ENCODE measurements at regions not wholly inside any gene's neighbourhood (a gene's known extent, or its start where the extent isn't known, plus 50 kb on each side); places are given as distances from the start of the nearest gene placed in this dataset.

GRCh38 chr2:11980809-11981208 lies 234.4 kb downstream of the LPIN1 start:
- H4K20me1 ChIP-seq (ENCODE audit: control insufficient read depth, insufficient read depth, low read depth, low read length): no peaks in the 10 kb centered on the region

GRCh38 chr2:11983401-11983800 lies 237.0 kb downstream of the LPIN1 start:
- Histone ChIP-seq H4K20me1 (ENCODE audit: control insufficient read depth, insufficient read depth, low read depth, low read length) (no peaks in the 10 kb centered on the region), H3K36me3 (ENCODE audit: control insufficient read depth, low read length) (no peaks in the 10 kb centered on the region), H3K9me2 (replicated peaks; ENCODE audit: control insufficient read depth, low read length) (no peaks in the 10 kb centered on the region), H3K4me2 (ENCODE audit: low read length) (no peak overlapping the region), H3K79me2 (ENCODE audit: control insufficient read depth, low read length) (no peaks in the 10 kb centered on the region), H3K27me3 (ENCODE audit: control insufficient read depth, low read length) (no peaks in the 10 kb centered on the region), H3K4me3 (ENCODE audit: low read length) (no peak overlapping the region), H3K4me1 (ENCODE audit: control insufficient read depth, low read length) (peaks cover 3% of the 10 kb centered on the region), H3K9me3 (ENCODE audit: control insufficient read depth, insufficient read depth, low read length) (no peaks in the 10 kb centered on the region), H3K27ac (ENCODE audit: low read depth, low read length) (no peak overlapping the region), H3F3A (ENCODE audit: control insufficient read depth, insufficient read depth) (no peaks in the 10 kb centered on the region)
- TF ChIP-seq CTCF (IDR thresholded peaks at IDR 0.05; ENCODE audit: low read depth, low read length, poor library complexity, severe bottlenecking): no peak
- no peak for TF ChIP-seq EZH2phosphoT487 (IDR thresholded peaks at IDR 0.05; ENCODE audit: borderline replicate concordance, low read length)

More at GRCh38 chr2:11980809-11981208, 234.4 kb downstream of the LPIN1 start:
- no peak overlapping the region for H3K4me2 ChIP-seq (ENCODE audit: low read length)
- H3K79me2 ChIP-seq (ENCODE audit: control insufficient read depth, low read length): no peaks in the 10 kb centered on the region
- no peaks in the 10 kb centered on the region; the same call in 1 of the 2 replicates for H3K9me3 ChIP-seq (ENCODE audit: control insufficient read depth, insufficient read depth, low read length)
- TF ChIP-seq EZH2phosphoT487 (IDR thresholded peaks at IDR 0.05; ENCODE audit: borderline replicate concordance, low read length) (no peak), CTCF (IDR thresholded peaks at IDR 0.05; ENCODE audit: low read depth, low read length, poor library complexity, severe bottlenecking) (no peak)
- H3K4me1 ChIP-seq (ENCODE audit: control insufficient read depth, low read length): peaks cover 17% of the 10 kb centered on the region
- H3K4me3 ChIP-seq (ENCODE audit: low read length): no peak overlapping the region
- no peaks in the 10 kb centered on the region for H3K27me3 ChIP-seq (ENCODE audit: control insufficient read depth, low read length)
- H3F3A ChIP-seq (ENCODE audit: control insufficient read depth, insufficient read depth): no peaks in the 10 kb centered on the region
- H3K9me2 ChIP-seq (replicated peaks; ENCODE audit: control insufficient read depth, low read length): no peaks in the 10 kb centered on the region
- no peaks in the 10 kb centered on the region for H3K36me3 ChIP-seq (ENCODE audit: control insufficient read depth, low read length)
- no peak overlapping the region for H3K27ac ChIP-seq (ENCODE audit: low read depth, low read length)

GRCh38 chr2:11983870-11984269 lies 237.4 kb downstream of the LPIN1 start:
- no peak overlapping the region for H3K4me2 ChIP-seq (ENCODE audit: low read length)
- H3K4me1 ChIP-seq (ENCODE audit: control insufficient read depth, low read length): no peaks in the 10 kb centered on the region
- no peak overlapping the region for H3K27ac ChIP-seq (ENCODE audit: low read depth, low read length)
- no peaks in the 10 kb centered on the region for H4K20me1 ChIP-seq (ENCODE audit: control insufficient read depth, insufficient read depth, low read depth, low read length)
- no peaks in the 10 kb centered on the region for H3K27me3 ChIP-seq (ENCODE audit: control insufficient read depth, low read length)
- TF ChIP-seq CTCF (IDR thresholded peaks at IDR 0.05; ENCODE audit: low read depth, low read length, poor library complexity, severe bottlenecking) (no peak), EZH2phosphoT487 (IDR thresholded peaks at IDR 0.05; ENCODE audit: borderline replicate concordance, low read length) (no peak)
- no peaks in the 10 kb centered on the region for H3K79me2 ChIP-seq (ENCODE audit: control insufficient read depth, low read length)
- no peaks in the 10 kb centered on the region for H3K9me2 ChIP-seq (replicated peaks; ENCODE audit: control insufficient read depth, low read length)
- no peaks in the 10 kb centered on the region for H3K9me3 ChIP-seq (ENCODE audit: control insufficient read depth, insufficient read depth, low read length)
- no peaks in the 10 kb centered on the region for H3K36me3 ChIP-seq (ENCODE audit: control insufficient read depth, low read length)
- no peaks in the 10 kb centered on the region for H3F3A ChIP-seq (ENCODE audit: control insufficient read depth, insufficient read depth)
- no peak overlapping the region for H3K4me3 ChIP-seq (ENCODE audit: low read length)
